SK-N-SH (cell line): ENCODE measurements at regions not wholly inside any gene's neighbourhood (a gene's known extent, or its start where the extent isn't known, plus 50 kb on each side); places are given as distances from the start of the nearest gene placed in this dataset.

Experiments used
- CTCF ChIA-PET: fragments of 300-600, 350-600 bp; formaldehyde crosslinking; extraction: SDS; loops from one replicate; lab custom pipeline; 2021; lab: Yijun Ruan, JAX
- POLR2A ChIA-PET: fragments of 350-600 bp; sonication (Branson Sonifier 250); formaldehyde crosslinking; extraction: SDS; loops from one replicate; lab custom pipeline; 2020; ENCODE audit warnings: antibody characterized with exemption, inconsistent platforms; lab: Yijun Ruan, JAX
- DNase-seq: peaks from one replicate; pipeline ENCODE4 v3.0.0; 2012
- H2AFZ ChIP-seq: fragments of 200-600 bp; sonication (generic); 2 replicates; pipeline ENCODE4 v1.8.1; 2016; ENCODE audit warnings: antibody characterized with exemption, mild to moderate bottlenecking, low read depth
- H3F3A ChIP-seq: fragments of 200-600 bp; sonication (generic); replicated peaks from 2 replicates; pipeline ENCODE3; 2016; ENCODE audit warnings: antibody characterized with exemption, mild to moderate bottlenecking; ENCODE audit not compliant: insufficient read depth
- H3K27ac ChIP-seq, 2 experiments: fragments of 200-500 bp in 1 of 2; fragments of 200-600 bp in 1 of 2; sonication (Bioruptor generic) in 1 of 2; sonication (generic), shearing (Covaris generic) in 1 of 2; 2 replicates each; pipeline versions ENCODE4 v1.5.1 to v1.6.1; 2014 to 2016; ENCODE audit warnings: low read depth in 2 of 2, inconsistent platforms in 1 of 2, low read length in 1 of 2, mild to moderate bottlenecking in 1 of 2, mixed read lengths in 1 of 2
- H3K27me3 ChIP-seq: fragments of 200-600 bp; sonication (generic), shearing (Covaris generic); 2 replicates; pipeline ENCODE4 v1.6.1; 2016; ENCODE audit warnings: mixed run types; ENCODE audit not compliant: insufficient read depth
- H3K36me3 ChIP-seq, 2 experiments: fragments of 200-500 bp in 1 of 2; fragments of 200-600 bp in 1 of 2; sonication (Bioruptor generic) in 1 of 2; sonication (generic) in 1 of 2; replicated peaks in 1 of 2; 2 replicates each; pipeline versions ENCODE3 to v1.5.1; 2014 to 2016; ENCODE audit warnings: low read length in 1 of 2, mild to moderate bottlenecking in 1 of 2; ENCODE audit not compliant: insufficient read depth in 2 of 2, control insufficient read depth in 1 of 2
- H3K4me1 ChIP-seq, 2 experiments: fragments of 200-500 bp in 1 of 2; fragments of 200-600 bp in 1 of 2; sonication (Bioruptor generic) in 1 of 2; sonication (generic), shearing (Covaris generic) in 1 of 2; 2 replicates each; pipeline versions ENCODE4 v1.5.1 to v1.6.1; 2014 to 2016; ENCODE audit warnings: low read depth in 1 of 2, low read length in 1 of 2, mixed run types in 1 of 2; ENCODE audit not compliant: insufficient read depth in 2 of 2, control insufficient read depth in 1 of 2
- H3K4me2 ChIP-seq: fragments of 200-600 bp; sonication (generic), shearing (Covaris generic); 2 replicates; pipeline ENCODE4 v1.6.1; 2017; ENCODE audit warnings: mixed run types
- H3K4me3 ChIP-seq, 2 experiments: fragments of 200-500 bp in 1 of 2; fragments of 200-600 bp in 1 of 2; sonication (Bioruptor generic) in 1 of 2; sonication (generic), shearing (Covaris generic) in 1 of 2; 2 replicates each; pipeline versions ENCODE4 v1.5.1 to v1.8.1; 2014 to 2016; ENCODE audit warnings: low read depth in 2 of 2, inconsistent platforms in 1 of 2, low read length in 1 of 2, mild to moderate bottlenecking in 1 of 2, mixed read lengths in 1 of 2, moderate library complexity in 1 of 2
- H3K79me2 ChIP-seq: fragments of 200-600 bp; sonication (generic); 2 replicates; pipeline ENCODE4 v1.8.1; 2017; ENCODE audit warnings: mild to moderate bottlenecking; ENCODE audit not compliant: insufficient read depth
- H3K9ac ChIP-seq: fragments of 200-600 bp; sonication (generic); 2 replicates; pipeline ENCODE4 v1.6.1; 2017; ENCODE audit warnings: mixed run types
- H3K9me2 ChIP-seq: fragments of 200-600 bp; sonication (generic); 2 replicates; pipeline ENCODE4 v1.6.1; 2017; ENCODE audit warnings: mixed run types
- H3K9me3 ChIP-seq: fragments of 200-600 bp; sonication (generic); 2 replicates; pipeline ENCODE4 v1.6.1; 2017; ENCODE audit warnings: mixed run types, mild to moderate bottlenecking, moderate library complexity
- H4K20me1 ChIP-seq: fragments of 200-600 bp; sonication (generic); 2 replicates; pipeline ENCODE4 v1.6.1; 2017; ENCODE audit warnings: mild to moderate bottlenecking, mixed run types; ENCODE audit not compliant: insufficient read depth
- CHD2 ChIP-seq: fragments of 150-350 bp; IDR thresholded peaks from 2 replicates; pipeline ENCODE4 v1.6.1; 2018; ENCODE audit warnings: low read length; ENCODE audit not compliant: partially characterized antibody
- ELF1 ChIP-seq: IDR thresholded peaks from 2 replicates; pipeline ENCODE4 v1.4.0; 2012
- EP300 ChIP-seq, 2 experiments: IDR thresholded peaks; 2 replicates each; pipeline versions ENCODE4 v1.4.0 to v1.6.1; 2012; ENCODE audit warnings: borderline replicate concordance in 1 of 2, low read depth in 1 of 2, low read length in 1 of 2
- EZH2phosphoT487 ChIP-seq: fragments of 200-600 bp; sonication (generic); IDR thresholded peaks from 2 replicates; pipeline ENCODE4 v1.6.1; 2017; ENCODE audit warnings: low read depth, mixed run types, mild to moderate bottlenecking, antibody characterized with exemption, moderate library complexity, borderline replicate concordance
- FOSL2 ChIP-seq: IDR thresholded peaks from 2 replicates; pipeline ENCODE4 v1.4.0; 2012; ENCODE audit warnings: low read depth, mild to moderate bottlenecking, moderate library complexity, borderline replicate concordance
- FOXJ3 ChIP-seq: sonication (generic); formaldehyde crosslinking; IDR thresholded peaks from 2 replicates; pipeline ENCODE4 v1.5.1; 2020; ENCODE audit warnings: mild to moderate bottlenecking, missing genetic modification reagents
- FOXM1 ChIP-seq: IDR thresholded peaks from 2 replicates; pipeline ENCODE4 v1.4.0; 2012; ENCODE audit warnings: low read depth, mild to moderate bottlenecking
- GABPA ChIP-seq: IDR thresholded peaks from 2 replicates; pipeline ENCODE4 v1.4.0; 2012; ENCODE audit warnings: low read depth, mild to moderate bottlenecking
- GATA2 ChIP-seq: sonication (generic); formaldehyde crosslinking; IDR thresholded peaks from 2 replicates; pipeline ENCODE4 v1.5.0; 2020; ENCODE audit warnings: mild to moderate bottlenecking, missing genetic modification reagents
- IRF3 ChIP-seq: fragments of 150-350 bp; IDR thresholded peaks from 2 replicates; pipeline ENCODE4 v1.6.1; 2016; ENCODE audit warnings: mild to moderate bottlenecking, low read depth, low read length
- JUND ChIP-seq: IDR thresholded peaks from 2 replicates; pipeline ENCODE4 v1.4.0; 2012
- MAX ChIP-seq: IDR thresholded peaks from 2 replicates; pipeline ENCODE4 v1.4.0; 2012; ENCODE audit warnings: low read depth
- MEF2A ChIP-seq: IDR thresholded peaks from 2 replicates; pipeline ENCODE4 v1.4.0; 2012; ENCODE audit warnings: low read depth, borderline replicate concordance
- MXI1 ChIP-seq: IDR thresholded peaks from 2 replicates; pipeline ENCODE4 v1.6.1; 2012; ENCODE audit warnings: mild to moderate bottlenecking, low read depth, low read length, improper control_type of control experiment
- NFIC ChIP-seq: IDR thresholded peaks from 2 replicates; pipeline ENCODE4 v1.4.0; 2012; ENCODE audit warnings: borderline replicate concordance
- NRF1 ChIP-seq: IDR thresholded peaks from 2 replicates; pipeline ENCODE4 v1.6.1; 2012; ENCODE audit warnings: low read depth, mild to moderate bottlenecking, low read length
- POLR2AphosphoS5 ChIP-seq: IDR thresholded peaks from 2 replicates; pipeline ENCODE4 v1.6.1; 2012; ENCODE audit warnings: low read depth, low read length
- RAD21 ChIP-seq: IDR thresholded peaks from 2 replicates; pipeline ENCODE4 v1.6.1; 2012; ENCODE audit warnings: mild to moderate bottlenecking, low read length
- RFX5 ChIP-seq: IDR thresholded peaks from 2 replicates; pipeline ENCODE4 v1.6.1; 2012; ENCODE audit warnings: mild to moderate bottlenecking, improper control_type of control experiment, low read length
- TCF12 ChIP-seq: IDR thresholded peaks from 2 replicates; pipeline ENCODE4 v1.4.0; 2012
- TEAD4 ChIP-seq: IDR thresholded peaks from 2 replicates; pipeline ENCODE4 v1.4.0; 2012; ENCODE audit warnings: mild to moderate bottlenecking, borderline replicate concordance; ENCODE audit not compliant: insufficient read depth
- USF1 ChIP-seq: IDR thresholded peaks from 2 replicates; pipeline ENCODE4 v1.4.0; 2012; ENCODE audit warnings: low read depth, borderline replicate concordance
- YY1 ChIP-seq: IDR thresholded peaks from 2 replicates; pipeline ENCODE4 v1.4.0; 2012; ENCODE audit warnings: low read depth, mild to moderate bottlenecking
- ZBTB33 ChIP-seq: IDR thresholded peaks from 2 replicates; pipeline ENCODE4 v1.4.0; 2012; ENCODE audit warnings: low read depth, borderline replicate concordance
- WGBS: methylation state at CpG from one replicate; pipeline ENCODE4 v1.1.6; 2017; ENCODE audit warnings: low lambda C conversion rate; 5-methylcytosine and 5-hydroxymethylcytosine counted together

- Histone ChIP-seq H4K20me1 (no peaks in the 10 kb centered on the region), H3F3A (no peaks in the 10 kb centered on the region), H3K9me2 (no peaks in the 10 kb centered on the region), H3K36me3 (no peaks in the 10 kb centered on the region), H3K79me2 (no peaks in the 10 kb centered on the region), H2AFZ (0 out of 2 replicates have a peak overlapping the region, but pooled peaks have one; percentile 16), H3K9me3 (no peaks in the 10 kb centered on the region), H3K27ac (no peak overlapping the region), H3K27me3 (no peaks in the 10 kb centered on the region), H3K4me2 (no peak overlapping the region), H3K4me3 (no peak overlapping the region), H3K9ac (no peak overlapping the region), H3K4me1 (no peaks in the 10 kb centered on the region; a peak in 1 of 4 replicates)
- WGBS: 83% methylated on average over 7 of the region's 7 CpGs
- ChIA-PET POLR2A (no interaction called here), CTCF (no interaction called here)
- DNase-seq: no peak
- TF ChIP-seq YY1 (no peak), MEF2A (no peak), TEAD4 (no peak), TCF12 (no peak), EP300 (IDR thresholded peaks at IDR 0.05; ENCODE audit: borderline replicate concordance in 1 of 2, low read depth in 1 of 2, low read length in 1 of 2) (no peak)
Observed at GRCh38 chr13:109436055-109436622, 350.2 kb downstream of the IRS2 start.

GRCh38 chr13:109431217-109431616 is 355.2 kb downstream of the IRS2 start:
- no peaks in the 10 kb centered on the region for H3K9me3 ChIP-seq
- ChIA-PET CTCF (no interaction called here), POLR2A (no interaction called here)

More at GRCh38 chr13:109431217-109431616, 355.2 kb downstream of the IRS2 start:
- no peak overlapping the region for H2AFZ ChIP-seq
- no peak overlapping the region for H3K4me2 ChIP-seq
- no peaks in the 10 kb centered on the region for H3F3A ChIP-seq
- no peak for DNase-seq
- WGBS: 38% methylated on average over 2 of the region's 2 CpGs
- no peak for TF ChIP-seq RFX5
- no peak for TF ChIP-seq TCF12
- no peak for TF ChIP-seq MAX
- no peak for TF ChIP-seq NRF1
- no peak for TF ChIP-seq EZH2phosphoT487
- no peak for TF ChIP-seq JUND
- TF ChIP-seq FOXM1: no peak
- TF ChIP-seq GABPA: no peak
- TF ChIP-seq NFIC: no peak
- TF ChIP-seq USF1: no peak
- no peak for TF ChIP-seq MXI1
- no peak for TF ChIP-seq ZBTB33
- no peak for TF ChIP-seq ELF1
- no peak for TF ChIP-seq IRF3
- no peak for TF ChIP-seq FOSL2
- TF ChIP-seq CHD2: no peak
- no peak for TF ChIP-seq GATA2 (CRISPR knock-in tag)
- TF ChIP-seq FOXJ3 (CRISPR knock-in tag): no peak
- no peak for TF ChIP-seq RAD21
- no peak for TF ChIP-seq POLR2AphosphoS5
- no peaks in the 10 kb centered on the region for H3K36me3 ChIP-seq
- H3K27ac ChIP-seq: no peak overlapping the region
- no peaks in the 10 kb centered on the region for H3K27me3 ChIP-seq
- H3K4me1 ChIP-seq: peaks cover 0 to 10% of the 10 kb centered on the region in 2 experiments; a peak in 1 of 4 replicates
- H3K4me3 ChIP-seq: no peak overlapping the region
- no peaks in the 10 kb centered on the region for H4K20me1 ChIP-seq
- no peaks in the 10 kb centered on the region for H3K9me2 ChIP-seq
- H3K9ac ChIP-seq: no peak overlapping the region
- H3K79me2 ChIP-seq: no peaks in the 10 kb centered on the region
